Skeletal muscle tissue (tissue), 3 donors: ENCODE measurements at regions not wholly inside any gene's neighbourhood (a gene's known extent, or its start where the extent isn't known, plus 50 kb on each side); places are given as distances from the start of the nearest gene placed in this dataset.

ENCODE experiments used
- H3K27ac ChIP-seq: one replicate; pipeline ENCODE4 v1.7.0; 2013; ENCODE audit warnings: mild to moderate bottlenecking, low read depth, low read length, inconsistent platforms
- H3K27me3 ChIP-seq, 3 donors: one replicate each; pipeline ENCODE4 v1.7.0; 2013; ENCODE audit warnings: low read length in 3 of 3; ENCODE audit not compliant: control insufficient read depth in 3 of 3, insufficient read depth in 3 of 3
- H3K36me3 ChIP-seq, 3 donors: one replicate each; pipeline ENCODE4 v1.7.0; 2013; ENCODE audit warnings: low read length in 3 of 3; ENCODE audit not compliant: control insufficient read depth in 3 of 3, insufficient read depth in 3 of 3
- H3K4me1 ChIP-seq, 3 donors: one replicate each; pipeline ENCODE4 v1.7.0; 2013; ENCODE audit warnings: low read length in 3 of 3, mild to moderate bottlenecking in 3 of 3; ENCODE audit not compliant: control insufficient read depth in 3 of 3, insufficient read depth in 3 of 3
- H3K4me3 ChIP-seq, 3 donors: one replicate each; pipeline ENCODE4 v1.7.0; 2013; ENCODE audit warnings: low read length in 3 of 3
- H3K9ac ChIP-seq, 3 donors: one replicate each; pipeline ENCODE4 v1.7.0; 2013; ENCODE audit warnings: low read length in 3 of 3, mild to moderate bottlenecking in 3 of 3, moderate library complexity in 2 of 3, low read depth in 1 of 3
- H3K9me3 ChIP-seq, 3 donors: one replicate each; pipeline ENCODE4 v1.7.0; 2013; ENCODE audit warnings: low read length in 3 of 3; ENCODE audit not compliant: control insufficient read depth in 3 of 3
- donor health status: Osteomylitis.

- Histone ChIP-seq H3K27ac (no peak overlapping the region), H3K36me3 (no peaks in the 10 kb centered on the region), H3K27me3 (no peaks in the 10 kb centered on the region), H3K9me3 (no peaks in the 10 kb centered on the region), H3K9ac (no peak overlapping the region), H3K4me1 (no peaks in the 10 kb centered on the region), H3K4me3 (no peak overlapping the region)
These were observed 2134.7 kb downstream of the PCDH9 start for GRCh38 chr13:65095161-65096082.

GRCh38 chr13:65093357-65093756 is 2136.8 kb downstream of the PCDH9 start:
- H3K9ac ChIP-seq: no peak overlapping the region
- H3K27ac ChIP-seq: no peak overlapping the region
- no peaks in the 10 kb centered on the region for H3K9me3 ChIP-seq
- H3K27me3 ChIP-seq: no peaks in the 10 kb centered on the region
- no peaks in the 10 kb centered on the region for H3K36me3 ChIP-seq
- no peak overlapping the region for H3K4me3 ChIP-seq
- no peaks in the 10 kb centered on the region for H3K4me1 ChIP-seq

- Histone ChIP-seq H3K27ac (no peak overlapping the region), H3K27me3 (no peaks in the 10 kb centered on the region), H3K9ac (no peak overlapping the region), H3K4me3 (no peak overlapping the region), H3K9me3 (no peaks in the 10 kb centered on the region), H3K4me1 (no peaks in the 10 kb centered on the region), H3K36me3 (no peaks in the 10 kb centered on the region)
These were observed 2139.1 kb downstream of the PCDH9 start for GRCh38 chr13:65091031-65091430.

GRCh38 chr13:65090186-65090585 is 2139.9 kb downstream of the PCDH9 start:
- Histone ChIP-seq H3K9ac (no peak overlapping the region), H3K4me1 (no peaks in the 10 kb centered on the region), H3K4me3 (no peak overlapping the region), H3K27ac (no peak overlapping the region), H3K9me3 (no peaks in the 10 kb centered on the region), H3K27me3 (no peaks in the 10 kb centered on the region), H3K36me3 (no peaks in the 10 kb centered on the region)

GRCh38 chr13:65088906-65089305 is 2141.2 kb downstream of the PCDH9 start:
- H3K27me3 ChIP-seq: no peaks in the 10 kb centered on the region
- no peak overlapping the region for H3K4me3 ChIP-seq
- H3K9ac ChIP-seq: no peak overlapping the region
- no peaks in the 10 kb centered on the region for H3K4me1 ChIP-seq
- H3K9me3 ChIP-seq: no peaks in the 10 kb centered on the region
- no peaks in the 10 kb centered on the region for H3K36me3 ChIP-seq
- H3K27ac ChIP-seq: no peak overlapping the region

- no peaks in the 10 kb centered on the region for H3K36me3 ChIP-seq
These were observed 2144.2 kb downstream of the PCDH9 start for GRCh38 chr13:65085977-65086376.

GRCh38 chr13:65074248-65074647 is 2155.9 kb downstream of the PCDH9 start:
- no peak overlapping the region for H3K9ac ChIP-seq
- no peak overlapping the region for H3K27ac ChIP-seq
- no peaks in the 10 kb centered on the region for H3K36me3 ChIP-seq
- H3K9me3 ChIP-seq: no peaks in the 10 kb centered on the region
- no peak overlapping the region for H3K4me3 ChIP-seq
- no peaks in the 10 kb centered on the region for H3K27me3 ChIP-seq
- no peaks in the 10 kb centered on the region for H3K4me1 ChIP-seq

More at GRCh38 chr13:65085977-65086376, 2144.2 kb downstream of the PCDH9 start:
- Histone ChIP-seq H3K27ac (no peak overlapping the region), H3K9me3 (no peaks in the 10 kb centered on the region), H3K27me3 (no peaks in the 10 kb centered on the region), H3K4me1 (no peaks in the 10 kb centered on the region), H3K9ac (no peak overlapping the region), H3K4me3 (no peak overlapping the region)

- Histone ChIP-seq H3K4me3 (no peak overlapping the region), H3K9me3 (no peaks in the 10 kb centered on the region), H3K36me3 (no peaks in the 10 kb centered on the region), H3K4me1 (no peaks in the 10 kb centered on the region), H3K27me3 (no peaks in the 10 kb centered on the region), H3K27ac (no peak overlapping the region), H3K9ac (no peak overlapping the region)
These were observed 2165.2 kb downstream of the PCDH9 start for GRCh38 chr13:65064967-65065366.

- no peaks in the 10 kb centered on the region for H3K9me3 ChIP-seq
These were observed 2166.4 kb downstream of the PCDH9 start for GRCh38 chr13:65063753-65064152.

GRCh38 chr13:65057986-65058385 is 2172.2 kb downstream of the PCDH9 start:
- Histone ChIP-seq H3K27ac (no peak overlapping the region), H3K4me3 (no peak overlapping the region), H3K36me3 (no peaks in the 10 kb centered on the region), H3K4me1 (no peaks in the 10 kb centered on the region), H3K9ac (no peak overlapping the region), H3K9me3 (no peaks in the 10 kb centered on the region), H3K27me3 (no peaks in the 10 kb centered on the region)

More at GRCh38 chr13:65063753-65064152, 2166.4 kb downstream of the PCDH9 start:
- H3K27ac ChIP-seq: no peak overlapping the region
- no peaks in the 10 kb centered on the region for H3K36me3 ChIP-seq
- H3K27me3 ChIP-seq: no peaks in the 10 kb centered on the region
- no peak overlapping the region for H3K4me3 ChIP-seq
- no peak overlapping the region for H3K9ac ChIP-seq
- no peaks in the 10 kb centered on the region for H3K4me1 ChIP-seq
